ENCODE measurements at regions not wholly inside any gene's neighbourhood (a gene's known extent, or its start where the extent isn't known, plus 50 kb on each side); places are given as distances from the start of the nearest gene placed in this dataset.
"Not testable (repeated sequence)": the region's sequence is repeated elsewhere in the genome, so short reads cannot be mapped to it uniquely, and the experiment has no call there.

GRCh38 chr2:200125444-200126284, 170.3 kb downstream of the MAIP1 start:
- TF ChIP-seq CTCF (IDR thresholded peaks at IDR 0.05; ENCODE audit: borderline replicate concordance, insufficient read depth, low read depth, low read length), result no peak
- no peak overlapping the region for H3K4me3 ChIP-seq (ENCODE audit: low read depth, low read length)

DNA sequence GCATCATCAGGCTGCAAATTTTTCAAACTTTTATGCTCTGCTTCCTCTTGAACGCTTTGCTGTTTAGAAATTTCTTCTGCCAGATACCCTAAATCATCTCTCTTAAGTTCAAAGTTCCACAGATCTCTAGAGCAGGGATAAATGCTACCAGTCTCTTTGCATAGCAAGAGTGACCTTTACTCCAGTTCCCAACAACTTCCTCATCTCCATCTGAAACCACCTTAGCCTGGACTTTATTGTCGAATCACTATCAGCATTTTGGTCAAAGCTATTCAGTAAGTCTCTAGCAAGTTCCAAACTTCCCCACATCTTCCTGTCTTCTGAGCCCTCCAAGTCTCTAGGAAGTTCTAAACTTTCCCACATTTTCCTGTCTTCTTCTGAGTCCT, 170.9 kb downstream of the MAIP1 start:
- H3K4me3 ChIP-seq (ENCODE audit: low read depth, low read length), result not testable (repeated sequence)

GRCh38 chr2:200126680-200127079, 171.3 kb downstream of the MAIP1 start:
- not testable (repeated sequence) for H3K4me3 ChIP-seq (ENCODE audit: low read depth, low read length)

DNA sequence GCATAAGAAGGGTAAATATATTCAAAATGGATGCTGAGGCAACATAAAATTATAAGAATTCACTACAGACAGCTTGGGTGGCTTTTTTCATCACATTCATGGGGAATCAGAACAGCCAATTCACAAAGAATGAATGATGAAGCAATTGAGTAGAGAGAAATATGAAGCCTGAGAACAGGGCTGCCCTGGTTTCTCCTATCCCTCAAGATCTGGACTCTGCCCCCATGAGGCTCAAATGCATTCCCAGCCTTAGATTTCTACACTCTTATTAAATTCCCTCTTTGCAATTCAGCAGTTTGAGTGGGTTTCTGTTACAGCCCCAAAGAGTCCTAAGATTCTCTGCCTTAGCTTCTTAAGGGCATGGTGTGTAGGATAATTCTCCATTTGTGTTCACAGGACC, 172.5 kb downstream of the MAIP1 start:
- H3K4me3 ChIP-seq (ENCODE audit: low read depth, low read length), result no peak overlapping the region
- TF ChIP-seq CTCF (IDR thresholded peaks at IDR 0.05; ENCODE audit: borderline replicate concordance, insufficient read depth, low read depth, low read length), result no peak

- H3K4me3 ChIP-seq (ENCODE audit: low read depth, low read length), result no peak overlapping the region
- no peak for TF ChIP-seq CTCF (IDR thresholded peaks at IDR 0.05; ENCODE audit: borderline replicate concordance, insufficient read depth, low read depth, low read length)
These were observed 172.9 kb downstream of the MAIP1 start for GRCh38 chr2:200128296-200128695.

- H3K4me3 ChIP-seq (ENCODE audit: low read depth, low read length), result no peak overlapping the region
- no peak for TF ChIP-seq CTCF (IDR thresholded peaks at IDR 0.05; ENCODE audit: borderline replicate concordance, insufficient read depth, low read depth, low read length)
These were observed 174.5 kb downstream of the MAIP1 start for GRCh38 chr2:200129721-200130462.

GRCh38 chr2:200130762-200131166, 175.4 kb downstream of the MAIP1 start:
- no peak overlapping the region for H3K4me3 ChIP-seq (ENCODE audit: low read depth, low read length)
- TF ChIP-seq CTCF (IDR thresholded peaks at IDR 0.05; ENCODE audit: borderline replicate concordance, insufficient read depth, low read depth, low read length), result no peak

- H3K4me3 ChIP-seq (ENCODE audit: low read depth, low read length), result no peak overlapping the region
- no peak for TF ChIP-seq CTCF (IDR thresholded peaks at IDR 0.05; ENCODE audit: borderline replicate concordance, insufficient read depth, low read depth, low read length)
These were observed 175.2 kb upstream of the SPATS2L start for GRCh38 chr2:200131307-200131706.
